Cardiac fibroblast (primary cell): ENCODE measurements at regions not wholly inside any gene's neighbourhood (a gene's known extent, or its start where the extent isn't known, plus 50 kb on each side); places are given as distances from the start of the nearest gene placed in this dataset.

Experiments
- DNase-seq, 2 donors: peaks; one replicate each; pipeline versions ENCODE4 v3.0.0 to v3.0.0-alpha.2; 2010; ENCODE audit warnings: low read depth in 2 of 2
- H3K4me3 ChIP-seq, 2 donors: replicated peaks in 1 of 2; 1 replicate in 1 of 2; 2 replicates in 1 of 2; pipeline ENCODE4 v1.5.1; 2011; ENCODE audit warnings: low read depth in 2 of 2, low read length in 2 of 2, mild to moderate bottlenecking in 2 of 2, moderate library complexity in 1 of 2
- TF ChIP-seq, protein P1 (sequence below): IDR thresholded peaks from one replicate; pipeline ENCODE4 v1.5.1; 2011; ENCODE audit warnings: low read depth, mild to moderate bottlenecking, low read length, inconsistent platforms

DNA sequence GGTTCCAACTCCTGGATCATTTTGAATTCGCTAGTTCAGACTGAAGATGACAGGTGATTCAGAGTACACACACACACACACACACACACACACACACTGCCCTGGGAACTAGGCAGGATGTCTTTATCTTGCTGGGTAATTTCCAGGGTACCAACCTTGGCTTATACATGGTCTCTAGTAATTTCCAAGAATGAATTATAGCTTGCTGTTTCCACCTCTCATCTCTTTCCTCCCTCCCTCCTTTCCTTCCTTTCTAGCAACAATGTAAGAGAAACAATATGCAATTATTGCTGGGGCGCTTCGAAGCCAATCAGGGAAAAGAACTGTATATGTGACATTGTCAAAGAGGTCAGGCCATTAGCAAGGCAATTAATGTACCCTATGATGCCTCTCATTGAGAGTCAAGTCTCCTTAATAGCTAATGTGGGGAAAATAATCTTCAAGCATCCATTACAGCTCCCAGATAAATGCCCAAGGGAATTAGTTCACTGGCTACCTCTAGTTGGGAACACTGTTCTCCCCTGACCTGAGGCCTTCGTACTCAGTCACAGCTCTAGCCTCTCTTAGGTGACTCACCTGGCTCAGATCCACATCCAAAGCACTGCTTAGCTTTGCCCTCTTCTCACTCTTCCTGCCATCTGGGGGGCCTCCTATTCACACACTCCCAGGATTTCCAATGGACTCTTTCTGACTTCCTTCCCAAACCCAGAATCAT is 311.5 kb downstream of the PPP1R2C start:
- no peak overlapping the region for H3K4me3 ChIP-seq
- DNase-seq, result no peak
- TF ChIP-seq, protein P1, sequence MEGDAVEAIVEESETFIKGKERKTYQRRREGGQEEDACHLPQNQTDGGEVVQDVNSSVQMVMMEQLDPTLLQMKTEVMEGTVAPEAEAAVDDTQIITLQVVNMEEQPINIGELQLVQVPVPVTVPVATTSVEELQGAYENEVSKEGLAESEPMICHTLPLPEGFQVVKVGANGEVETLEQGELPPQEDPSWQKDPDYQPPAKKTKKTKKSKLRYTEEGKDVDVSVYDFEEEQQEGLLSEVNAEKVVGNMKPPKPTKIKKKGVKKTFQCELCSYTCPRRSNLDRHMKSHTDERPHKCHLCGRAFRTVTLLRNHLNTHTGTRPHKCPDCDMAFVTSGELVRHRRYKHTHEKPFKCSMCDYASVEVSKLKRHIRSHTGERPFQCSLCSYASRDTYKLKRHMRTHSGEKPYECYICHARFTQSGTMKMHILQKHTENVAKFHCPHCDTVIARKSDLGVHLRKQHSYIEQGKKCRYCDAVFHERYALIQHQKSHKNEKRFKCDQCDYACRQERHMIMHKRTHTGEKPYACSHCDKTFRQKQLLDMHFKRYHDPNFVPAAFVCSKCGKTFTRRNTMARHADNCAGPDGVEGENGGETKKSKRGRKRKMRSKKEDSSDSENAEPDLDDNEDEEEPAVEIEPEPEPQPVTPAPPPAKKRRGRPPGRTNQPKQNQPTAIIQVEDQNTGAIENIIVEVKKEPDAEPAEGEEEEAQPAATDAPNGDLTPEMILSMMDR, result no peak

DNA sequence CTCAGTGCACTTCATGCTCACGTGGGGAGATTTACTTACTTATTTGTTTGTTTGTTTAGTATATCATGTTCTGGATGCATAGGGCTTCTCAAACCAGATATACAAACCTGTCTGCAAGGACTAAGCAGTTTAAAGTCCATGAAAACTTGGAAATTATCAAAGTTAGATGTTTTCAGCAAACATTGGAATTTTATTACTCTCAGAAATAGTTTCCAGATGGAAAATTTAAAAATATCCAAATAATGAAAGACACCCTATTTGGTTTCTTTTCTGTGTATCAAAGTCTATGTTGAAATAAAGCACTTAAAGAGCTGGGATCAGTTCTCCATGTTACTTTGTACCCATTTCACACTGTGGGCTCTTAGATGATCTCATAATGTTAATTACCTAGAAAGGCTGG is 312.1 kb downstream of the PPP1R2C start:
- DNase-seq, result no peak
- TF ChIP-seq, protein P1, result no peak
- no peak overlapping the region for H3K4me3 ChIP-seq

DNA sequence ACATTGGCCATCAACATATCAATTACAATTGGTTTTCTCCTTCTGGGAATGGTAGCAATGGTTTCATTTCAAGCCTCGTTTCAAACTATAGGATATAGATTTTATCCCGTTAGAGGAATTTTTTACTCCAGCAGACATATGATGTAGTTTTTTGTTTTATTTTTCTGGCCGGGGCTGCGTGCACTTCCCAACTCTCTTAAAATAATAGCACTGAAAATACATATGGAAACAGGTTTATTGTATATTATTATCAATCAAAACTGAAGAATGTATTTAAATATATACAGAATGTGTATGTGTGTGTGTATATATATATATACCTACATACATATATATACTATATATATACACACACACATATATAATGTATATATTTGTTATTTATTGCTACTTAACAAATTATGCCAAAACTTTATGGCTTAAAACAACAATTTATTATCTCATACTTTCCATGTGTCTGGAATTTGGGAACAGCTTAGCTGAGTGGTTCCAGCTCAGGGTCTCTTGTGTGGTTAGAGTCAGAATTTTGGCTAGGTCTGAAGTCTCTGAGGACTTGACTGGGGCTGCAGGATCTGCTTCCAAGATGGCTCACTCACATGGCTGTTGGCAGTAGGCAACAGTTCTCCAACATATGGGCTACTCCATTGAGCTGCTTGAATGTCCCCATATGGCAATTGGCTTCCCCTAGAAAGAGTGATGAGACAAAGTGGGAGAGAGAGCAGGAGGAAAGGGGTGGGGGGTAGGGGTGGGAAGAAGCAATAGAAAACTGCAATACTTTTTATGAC is 314.1 kb downstream of the PPP1R2C start:
- TF ChIP-seq, protein P1, result no peak
- DNase-seq, result no peak
- no peak overlapping the region for H3K4me3 ChIP-seq

DNA sequence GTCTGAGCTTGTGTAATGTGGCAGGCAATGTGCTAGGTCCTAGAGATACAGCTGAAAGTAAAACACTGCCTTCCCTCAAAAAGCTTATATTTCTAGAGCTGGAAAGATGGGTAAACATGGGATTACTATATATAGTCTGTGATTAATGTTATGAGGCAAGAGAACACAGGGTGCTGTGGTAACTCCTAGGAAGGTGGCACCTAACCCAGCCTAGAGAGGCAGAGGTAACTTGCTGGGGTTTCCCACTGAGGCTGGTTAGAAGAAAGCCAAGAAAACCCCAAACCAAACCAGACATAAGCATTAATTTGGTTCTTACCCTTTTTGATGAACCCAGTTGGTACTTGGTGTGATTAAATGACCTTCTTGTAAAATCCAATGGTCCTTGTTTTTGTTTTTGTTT is 315.0 kb downstream of the PPP1R2C start:
- DNase-seq, result no peak
- H3K4me3 ChIP-seq, result no peak overlapping the region
- TF ChIP-seq, protein P1, result no peak

DNA sequence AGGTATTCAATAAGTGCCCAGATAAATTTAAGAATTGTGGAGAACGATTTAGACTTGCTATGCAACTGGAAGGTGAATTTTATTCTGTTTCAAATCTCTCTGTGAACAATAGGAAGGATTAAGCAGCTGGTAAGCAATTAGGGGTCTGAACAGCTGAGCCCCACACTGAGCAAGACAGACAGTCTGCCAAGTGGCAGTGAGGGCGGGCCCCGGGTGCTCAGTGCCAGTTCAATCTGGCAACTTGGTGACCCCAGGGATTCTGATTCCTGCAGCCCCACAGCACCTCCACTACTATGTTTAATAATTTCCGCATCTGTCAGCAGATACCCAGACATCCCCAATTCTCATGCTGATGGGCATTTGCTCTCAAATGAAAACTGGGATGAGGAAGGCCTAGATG is 317.3 kb downstream of the PPP1R2C start:
- no peak for DNase-seq

DNA sequence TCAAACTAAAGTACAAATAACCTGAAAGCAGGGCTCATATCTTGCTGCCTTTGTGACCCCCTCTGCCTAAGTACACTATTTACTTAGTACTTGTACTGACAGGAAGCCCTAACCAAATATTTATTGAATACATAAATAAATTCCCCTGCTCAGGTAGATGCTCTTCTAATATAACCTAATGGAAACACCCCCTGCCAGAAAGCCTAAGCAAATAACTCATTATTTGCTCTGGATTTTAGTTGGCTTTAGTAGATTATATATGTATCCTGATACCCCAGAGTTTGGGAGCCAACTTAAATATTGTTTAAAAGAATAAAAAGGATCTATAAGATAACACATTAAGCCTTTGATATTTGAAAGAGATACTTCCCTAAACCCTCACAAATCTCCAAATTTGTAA is 318.2 kb downstream of the PPP1R2C start:
- DNase-seq, result no peak
- H3K4me3 ChIP-seq, result no peak overlapping the region
- TF ChIP-seq, protein P1, result no peak

More for the DNA sequence above, 317.3 kb downstream of the PPP1R2C start:
- TF ChIP-seq, protein P1, result no peak
- no peak overlapping the region for H3K4me3 ChIP-seq
